ENCODE measurements at regions not wholly inside any gene's neighbourhood (a gene's known extent, or its start where the extent isn't known, plus 50 kb on each side); places are given as distances from the start of the nearest gene placed in this dataset.

DNA sequence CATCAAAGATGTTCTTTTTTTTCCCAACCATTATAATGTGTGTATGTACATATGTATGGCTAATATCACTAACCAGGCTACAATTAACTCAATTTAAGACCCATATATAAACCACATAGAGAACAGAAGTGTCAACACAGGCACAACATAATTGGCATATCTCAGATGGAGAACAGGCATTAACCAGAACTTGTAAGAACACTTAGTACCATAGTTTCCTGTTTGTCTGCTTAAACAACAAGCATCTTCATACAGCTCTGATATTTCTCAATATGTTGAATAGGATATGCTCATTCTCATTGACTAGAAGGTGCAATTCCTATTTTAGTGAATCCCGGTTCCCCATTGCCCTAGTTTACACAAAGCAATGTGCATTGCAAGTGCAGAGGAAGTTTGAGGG, 116.9 kb upstream of the EDNRB start:
- TF ChIP-seq, protein P1, sequence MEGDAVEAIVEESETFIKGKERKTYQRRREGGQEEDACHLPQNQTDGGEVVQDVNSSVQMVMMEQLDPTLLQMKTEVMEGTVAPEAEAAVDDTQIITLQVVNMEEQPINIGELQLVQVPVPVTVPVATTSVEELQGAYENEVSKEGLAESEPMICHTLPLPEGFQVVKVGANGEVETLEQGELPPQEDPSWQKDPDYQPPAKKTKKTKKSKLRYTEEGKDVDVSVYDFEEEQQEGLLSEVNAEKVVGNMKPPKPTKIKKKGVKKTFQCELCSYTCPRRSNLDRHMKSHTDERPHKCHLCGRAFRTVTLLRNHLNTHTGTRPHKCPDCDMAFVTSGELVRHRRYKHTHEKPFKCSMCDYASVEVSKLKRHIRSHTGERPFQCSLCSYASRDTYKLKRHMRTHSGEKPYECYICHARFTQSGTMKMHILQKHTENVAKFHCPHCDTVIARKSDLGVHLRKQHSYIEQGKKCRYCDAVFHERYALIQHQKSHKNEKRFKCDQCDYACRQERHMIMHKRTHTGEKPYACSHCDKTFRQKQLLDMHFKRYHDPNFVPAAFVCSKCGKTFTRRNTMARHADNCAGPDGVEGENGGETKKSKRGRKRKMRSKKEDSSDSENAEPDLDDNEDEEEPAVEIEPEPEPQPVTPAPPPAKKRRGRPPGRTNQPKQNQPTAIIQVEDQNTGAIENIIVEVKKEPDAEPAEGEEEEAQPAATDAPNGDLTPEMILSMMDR (IDR thresholded peaks at IDR 0.05; ENCODE audit: low read depth, low read length, poor library complexity, severe bottlenecking): no peak
- no peak for TF ChIP-seq EZH2phosphoT487 (IDR thresholded peaks at IDR 0.05; ENCODE audit: borderline replicate concordance, low read length)

All from DOHH2 (cell line).